OCI-LY3 (cell line): ENCODE measurements at regions not wholly inside any gene's neighbourhood (a gene's known extent, or its start where the extent isn't known, plus 50 kb on each side); places are given as distances from the start of the nearest gene placed in this dataset.

Experiments
- CTCF ChIP-seq: fragments of 200-600, 300-600 bp; sonication (generic); IDR thresholded peaks from 2 replicates; pipeline ENCODE4 v1.5.1; 2014; ENCODE audit warnings: antibody characterized with exemption, low read length, low read depth
- EZH2phosphoT487 ChIP-seq: fragments of 200-600 bp; shearing (Covaris generic); IDR thresholded peaks from 2 replicates; pipeline ENCODE4 v1.6.1; 2018; ENCODE audit warnings: antibody characterized with exemption, mixed run types, low read depth

GRCh38 chr4:24063731-24064130, 173.9 kb upstream of the PPARGC1A start:
- TF ChIP-seq CTCF, result no peak
- no peak for TF ChIP-seq EZH2phosphoT487
